ENCODE measurements at regions not wholly inside any gene's neighbourhood (a gene's known extent, or its start where the extent isn't known, plus 50 kb on each side); places are given as distances from the start of the nearest gene placed in this dataset.

GRCh38 chr16:8023326-8023725 is 567.0 kb downstream of the TMEM114 start:
- CTCF ChIA-PET = no interaction called here
- no peak for DNase-seq (ENCODE audit: extremely low spot score)
- no peak for TF ChIP-seq CTCF (IDR thresholded peaks at IDR 0.05; ENCODE audit: control extremely low read depth, extremely low read depth, low read depth, missing control alignments)
- POLR2A ChIA-PET = no interaction called here

GRCh38 chr16:8005096-8005860 is 585.0 kb downstream of the TMEM114 start:
- no peak for TF ChIP-seq CTCF (IDR thresholded peaks at IDR 0.05; ENCODE audit: control extremely low read depth, extremely low read depth, low read depth, missing control alignments)
- POLR2A ChIA-PET = no interaction called here
- no peak for DNase-seq (ENCODE audit: extremely low spot score)
- CTCF ChIA-PET = interaction anchor here (1.0 to 1.1 kb wide), 2 partner anchors 14 to 21 kb away, joined by 3 read pairs; no protein-coding TSS in a partner anchor

GRCh38 chr16:7998789-7999453 is 591.4 kb downstream of the TMEM114 start:
- no peak for DNase-seq (ENCODE audit: extremely low spot score)
- POLR2A ChIA-PET = no interaction called here
- CTCF ChIA-PET = no interaction called here
- TF ChIP-seq CTCF (IDR thresholded peaks at IDR 0.05; ENCODE audit: control extremely low read depth, extremely low read depth, low read depth, missing control alignments) = no peak

GRCh38 chr16:7997966-7998365 is 592.3 kb downstream of the TMEM114 start:
- DNase-seq (ENCODE audit: extremely low spot score) = no peak
- CTCF ChIA-PET = no interaction called here
- no peak for TF ChIP-seq CTCF (IDR thresholded peaks at IDR 0.05; ENCODE audit: control extremely low read depth, extremely low read depth, low read depth, missing control alignments)

GRCh38 chr16:7992616-7993015 is 597.7 kb downstream of the TMEM114 start:
- CTCF ChIA-PET = no interaction called here

More at GRCh38 chr16:7997966-7998365, 592.3 kb downstream of the TMEM114 start:
- POLR2A ChIA-PET = no interaction called here

More at GRCh38 chr16:7992616-7993015, 597.7 kb downstream of the TMEM114 start:
- POLR2A ChIA-PET = no interaction called here
- no peak for DNase-seq (ENCODE audit: extremely low spot score)
- no peak for TF ChIP-seq CTCF (IDR thresholded peaks at IDR 0.05; ENCODE audit: control extremely low read depth, extremely low read depth, low read depth, missing control alignments)
